HCT116 (cell line): ENCODE measurements at regions not wholly inside any gene's neighbourhood (a gene's known extent, or its start where the extent isn't known, plus 50 kb on each side); places are given as distances from the start of the nearest gene placed in this dataset.

Experiments used
- ATAC-seq: fragments of 200-7000 bp; cut with Tn5 transposase; 2 replicates; pipeline ENCODE4 v1.9.1; 2020; ENCODE audit warnings: mild to moderate bottlenecking, moderate library complexity
- BruUV-seq: library from RNA; stranded (reverse); fragments of 400-500 nt; replicated peaks from 2 replicates; lab custom pipeline; 2021; lab: Mats Ljungman, UMichigan
- CTCF ChIA-PET: fragments of 300-600 bp; sonication (Branson Sonifier 250); formaldehyde crosslinking; loops from one replicate; lab custom pipeline; 2021; ENCODE audit warnings: antibody characterized with exemption; lab: Charles Lee
- POLR2A ChIA-PET: fragments of 300-600, 350-600 bp; sonication (Branson Sonifier 250); formaldehyde crosslinking; loops from one replicate; lab custom pipeline; 2021; ENCODE audit warnings: antibody characterized with exemption; lab: Charles Lee
- RAD21 ChIA-PET, 2 experiments: fragments of 300-600 bp; sonication (Branson Sonifier 250); formaldehyde crosslinking; loops; one replicate each; lab custom pipeline; 2023; ENCODE audit warnings: low total read pairs in 2 of 2; ENCODE audit not compliant: uncharacterized antibody in 2 of 2, unreplicated experiment in 2 of 2, low non-redundant PET in 1 of 2; lab: Charles Lee
- DNase-seq: peaks from one replicate; pipeline ENCODE4 v3.0.0-alpha.2; 2010; ENCODE audit warnings: low read depth, low spot score
- H2AFZ ChIP-seq: fragments of 200-600 bp; shearing (Covaris generic), sonication (generic); 2 replicates; pipeline ENCODE4 v1.6.1; 2017; ENCODE audit warnings: low read depth, mixed run types, mixed read lengths, antibody characterized with exemption, low read length; ENCODE audit not compliant: poor library complexity, severe bottlenecking
- H3K27ac ChIP-seq: 2 replicates; pipeline ENCODE4 v1.5.1; 2012; ENCODE audit warnings: low read depth, low read length
- H3K27me3 ChIP-seq: fragments of 200-600 bp; sonication (generic); 2 replicates; pipeline ENCODE4 v1.6.1; 2016; ENCODE audit warnings: mixed run types, low read length, mixed read lengths; ENCODE audit not compliant: insufficient read depth
- H3K36me3 ChIP-seq, 2 experiments: fragments of 200-500 bp in 1 of 2; fragments of 200-600 bp in 1 of 2; sonication (Bioruptor generic) in 1 of 2; sonication (generic) in 1 of 2; 2 replicates each; pipeline versions ENCODE4 v1.5.1 to v1.6.1; 2014 to 2016; ENCODE audit warnings: low read length in 2 of 2, inconsistent platforms in 1 of 2, mixed read lengths in 1 of 2, mixed run types in 1 of 2; ENCODE audit not compliant: insufficient read depth in 2 of 2, control insufficient read depth in 1 of 2
- H3K4me1 ChIP-seq, 2 experiments: fragments of 200-600 bp in 1 of 2; sonication (generic) in 1 of 2; 2 replicates each; pipeline versions ENCODE4 v1.5.1 to v1.6.1; 2012 to 2017; ENCODE audit warnings: low read length in 2 of 2, inconsistent platforms in 1 of 2, mild to moderate bottlenecking in 1 of 2, mixed read lengths in 1 of 2, mixed run types in 1 of 2, moderate library complexity in 1 of 2; ENCODE audit not compliant: insufficient read depth in 2 of 2, control insufficient read depth in 1 of 2
- H3K4me2 ChIP-seq: fragments of 200-600 bp; sonication (generic); 2 replicates; pipeline ENCODE4 v1.6.1; 2017; ENCODE audit warnings: mixed run types, low read length, mixed read lengths
- H3K4me3 ChIP-seq, 2 experiments: fragments of 200-600 bp in 1 of 2; sonication (generic) in 1 of 2; replicated peaks in 1 of 2; 2 replicates each; pipeline ENCODE4 v1.5.1; 2011 to 2016; ENCODE audit warnings: low read length in 2 of 2, control low read depth in 1 of 2, low read depth in 1 of 2, mild to moderate bottlenecking in 1 of 2, mixed read lengths in 1 of 2, mixed run types in 1 of 2
- H3K79me2 ChIP-seq: fragments of 200-600 bp; sonication (generic); 2 replicates; pipeline ENCODE4 v1.6.1; 2017; ENCODE audit warnings: mild to moderate bottlenecking, mixed run types, low read length, moderate library complexity, mixed read lengths; ENCODE audit not compliant: insufficient read depth
- H3K9ac ChIP-seq: fragments of 200-600 bp; sonication (generic); 2 replicates; pipeline ENCODE4 v1.6.1; 2016; ENCODE audit warnings: low read length, mixed read lengths
- H3K9me2 ChIP-seq: fragments of 200-600 bp; sonication (generic), shearing (Covaris generic); 2 replicates; pipeline ENCODE4 v1.6.1; 2017; ENCODE audit warnings: mixed run types, mild to moderate bottlenecking, moderate library complexity; ENCODE audit not compliant: insufficient read depth
- H3K9me3 ChIP-seq, 2 experiments: fragments of 200-500 bp in 1 of 2; fragments of 200-600 bp in 1 of 2; sonication (Bioruptor generic) in 1 of 2; sonication (generic) in 1 of 2; 2 replicates each; pipeline ENCODE4 v1.6.1; 2014 to 2017; ENCODE audit warnings: low read length in 2 of 2, mixed read lengths in 2 of 2, inconsistent platforms in 1 of 2, low read depth in 1 of 2, mild to moderate bottlenecking in 1 of 2, mixed run types in 1 of 2, moderate library complexity in 1 of 2; ENCODE audit not compliant: control insufficient read depth in 1 of 2, insufficient read depth in 1 of 2
- H4K20me1 ChIP-seq: fragments of 200-600 bp; sonication (generic), shearing (Covaris generic); 2 replicates; pipeline ENCODE4 v1.6.1; 2017; ENCODE audit warnings: mixed run types, mild to moderate bottlenecking, moderate library complexity; ENCODE audit not compliant: insufficient read depth
- CEBPB ChIP-seq: IDR thresholded peaks from 2 replicates; pipeline ENCODE4 v1.6.1; 2012; ENCODE audit warnings: low read depth
- EGR1 ChIP-seq: IDR thresholded peaks from 2 replicates; pipeline ENCODE4 v1.6.1; 2012; ENCODE audit warnings: low read depth
- FOSL1 ChIP-seq: IDR thresholded peaks from 2 replicates; pipeline ENCODE4 v1.6.1; 2012; ENCODE audit warnings: low read depth
- JUND ChIP-seq: IDR thresholded peaks from 2 replicates; pipeline ENCODE4 v1.6.1; 2012
- POLR2A ChIP-seq: IDR thresholded peaks from 2 replicates; pipeline ENCODE4 v1.7.0; 2011; ENCODE audit warnings: borderline replicate concordance; ENCODE audit not compliant: insufficient read depth, insufficient read length; ENCODE audit errors: extremely low read depth
- RAD21 ChIP-seq: IDR thresholded peaks from 2 replicates; pipeline ENCODE4 v1.6.1; 2012; ENCODE audit warnings: low read depth, mild to moderate bottlenecking
- REST ChIP-seq: IDR thresholded peaks from 2 replicates; pipeline ENCODE4 v1.6.1; 2012; ENCODE audit warnings: low read depth
- SRF ChIP-seq: IDR thresholded peaks from 2 replicates; pipeline ENCODE4 v1.6.1; 2012; ENCODE audit warnings: low read depth
- TCF7L2 ChIP-seq: IDR thresholded peaks from 2 replicates; pipeline ENCODE4 v1.7.0; 2011; ENCODE audit warnings: borderline replicate concordance, inconsistent platforms; ENCODE audit not compliant: insufficient read depth, insufficient read length; ENCODE audit errors: extremely low read depth
- intact Hi-C: fragments of 100-400 bp; cut with micrococcal nuclease; formaldehyde crosslinking; loops from 2 replicates; pipeline ENCODE4 v1.10.0; 2022

DNA sequence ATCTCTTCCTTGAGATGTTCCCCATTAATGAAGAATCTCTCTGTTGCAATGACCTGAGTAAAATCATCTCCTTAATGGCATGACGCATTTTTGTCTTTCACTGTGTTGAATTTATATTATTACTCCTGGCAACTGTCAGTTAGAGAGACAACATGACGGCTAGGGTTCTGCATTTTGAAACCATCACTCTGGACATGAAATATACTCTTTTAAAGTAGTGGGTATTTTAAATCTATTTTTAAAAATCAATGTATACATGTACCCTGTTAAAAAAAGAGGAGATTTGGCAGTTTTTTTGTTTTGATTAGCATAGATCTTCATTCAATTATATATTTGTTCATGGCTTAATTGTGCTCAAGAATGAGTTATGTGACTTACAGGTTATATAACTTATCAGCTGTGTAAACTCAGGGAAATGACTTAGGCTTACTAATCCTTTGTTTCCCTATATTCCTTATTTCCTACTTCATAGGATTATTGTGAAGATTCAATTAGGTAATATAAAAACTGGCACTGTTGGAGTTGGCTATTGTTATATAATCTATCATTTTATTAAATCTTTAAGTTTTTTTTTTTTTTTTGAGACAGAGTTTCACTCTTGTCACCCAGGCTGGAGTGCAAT, 632.0 kb upstream of the SPRY2 start:
- ChIA-PET CTCF (no interaction called here), RAD21 (no interaction called here), POLR2A (no interaction called here)
- H3K4me3 ChIP-seq = no peak overlapping the region
- ATAC-seq = no peak
- intact Hi-C loops = no loop called here
- H4K20me1 ChIP-seq = no peaks in the 10 kb centered on the region
- H2AFZ ChIP-seq = no peak overlapping the region
- no peaks in the 10 kb centered on the region for H3K27me3 ChIP-seq
- no TSS peak for BruUV-seq
- H3K4me2 ChIP-seq = no peak overlapping the region
- H3K27ac ChIP-seq = no peak overlapping the region
- H3K9me3 ChIP-seq = peaks cover 0 to 5% of the 10 kb centered on the region in 2 experiments; a peak in 2 of 4 replicates
- H3K79me2 ChIP-seq = no peaks in the 10 kb centered on the region
- TF ChIP-seq SRF = no peak
- no peak for TF ChIP-seq TCF7L2
- no peak for TF ChIP-seq POLR2A
- TF ChIP-seq JUND = no peak
- no peak for TF ChIP-seq FOSL1
- no peak for TF ChIP-seq REST
- no peak for TF ChIP-seq CEBPB
- TF ChIP-seq EGR1 = no peak
- TF ChIP-seq RAD21 = no peak
- no peak for DNase-seq
- H3K9ac ChIP-seq = no peak overlapping the region
- H3K9me2 ChIP-seq = no peaks in the 10 kb centered on the region
- H3K36me3 ChIP-seq = no peaks in the 10 kb centered on the region
- no peaks in the 10 kb centered on the region for H3K4me1 ChIP-seq
